HEK293 (cell line): ENCODE measurements at regions not wholly inside any gene's neighbourhood (a gene's known extent, or its start where the extent isn't known, plus 50 kb on each side); places are given as distances from the start of the nearest gene placed in this dataset.

Source experiments
- CTCF ChIP-seq: fragments of 450-650 bp; formaldehyde crosslinking; IDR thresholded peaks from 2 replicates; pipeline ENCODE4 v1.5.1; 2016; ENCODE audit warnings: missing biosample characterization, missing genetic modification characterization
- HOXA7 ChIP-seq: sonication (generic); formaldehyde crosslinking; IDR thresholded peaks from 2 replicates; pipeline ENCODE4 v1.8.1; 2022; ENCODE audit warnings: missing genetic modification reagents, borderline replicate concordance
- TCF7L2 ChIP-seq: IDR thresholded peaks from 2 replicates; pipeline ENCODE4 v1.6.1; 2011; ENCODE audit warnings: low read depth, mild to moderate bottlenecking, inconsistent platforms, low read length, moderate library complexity, borderline replicate concordance
- ZNF121 ChIP-seq: fragments of 450-650 bp; formaldehyde crosslinking; IDR thresholded peaks from 2 replicates; pipeline ENCODE4 v1.5.1; 2016; ENCODE audit warnings: missing biosample characterization, missing genetic modification characterization
- ZNF23 ChIP-seq: fragments of 450-650 bp; formaldehyde crosslinking; IDR thresholded peaks from 2 replicates; pipeline ENCODE4 v1.5.1; 2016; ENCODE audit warnings: missing biosample characterization, missing genetic modification characterization, borderline replicate concordance
- ZNF335 ChIP-seq: fragments of 450-650 bp; formaldehyde crosslinking; conservative IDR thresholded peaks from 2 replicates; pipeline ENCODE4 v1.5.1; 2016; ENCODE audit warnings: missing biosample characterization, missing genetic modification characterization
- ZNF398 ChIP-seq: fragments of 450-650 bp; formaldehyde crosslinking; IDR thresholded peaks from 2 replicates; pipeline ENCODE4 v1.5.1; 2017; ENCODE audit warnings: missing biosample characterization, missing genetic modification characterization
- ZNF558 ChIP-seq: fragments of 450-650 bp; formaldehyde crosslinking; IDR thresholded peaks from 2 replicates; pipeline ENCODE4 v1.5.1; 2016; ENCODE audit warnings: missing biosample characterization, missing genetic modification characterization
- ZNF629 ChIP-seq: fragments of 450-650 bp; formaldehyde crosslinking; IDR thresholded peaks from 2 replicates; pipeline ENCODE4 v1.5.1; 2017; ENCODE audit warnings: missing biosample characterization, missing genetic modification characterization
- ZNF677 ChIP-seq: fragments of 450-650 bp; IDR thresholded peaks from 2 replicates; pipeline ENCODE4 v1.5.0; 2018; ENCODE audit warnings: missing biosample characterization, mild to moderate bottlenecking, missing genetic modification characterization, moderate library complexity
- ZNF777 ChIP-seq: fragments of 450-650 bp; formaldehyde crosslinking; IDR thresholded peaks from 2 replicates; pipeline ENCODE4 v1.5.1; 2017; ENCODE audit warnings: missing biosample characterization, missing genetic modification characterization, borderline replicate concordance
- TF ChIP-seq, protein P1 (sequence below): fragments of 450-650 bp; formaldehyde crosslinking; IDR thresholded peaks from 2 replicates; pipeline ENCODE4; 2016; ENCODE audit warnings: missing biosample characterization, missing genetic modification characterization
- TF ChIP-seq, protein P2 (sequence below): sonication (generic); formaldehyde crosslinking; IDR thresholded peaks from 2 replicates; pipeline ENCODE4 v1.8.1; 2022; ENCODE audit warnings: mild to moderate bottlenecking, moderate library complexity, missing genetic modification reagents

DNA sequence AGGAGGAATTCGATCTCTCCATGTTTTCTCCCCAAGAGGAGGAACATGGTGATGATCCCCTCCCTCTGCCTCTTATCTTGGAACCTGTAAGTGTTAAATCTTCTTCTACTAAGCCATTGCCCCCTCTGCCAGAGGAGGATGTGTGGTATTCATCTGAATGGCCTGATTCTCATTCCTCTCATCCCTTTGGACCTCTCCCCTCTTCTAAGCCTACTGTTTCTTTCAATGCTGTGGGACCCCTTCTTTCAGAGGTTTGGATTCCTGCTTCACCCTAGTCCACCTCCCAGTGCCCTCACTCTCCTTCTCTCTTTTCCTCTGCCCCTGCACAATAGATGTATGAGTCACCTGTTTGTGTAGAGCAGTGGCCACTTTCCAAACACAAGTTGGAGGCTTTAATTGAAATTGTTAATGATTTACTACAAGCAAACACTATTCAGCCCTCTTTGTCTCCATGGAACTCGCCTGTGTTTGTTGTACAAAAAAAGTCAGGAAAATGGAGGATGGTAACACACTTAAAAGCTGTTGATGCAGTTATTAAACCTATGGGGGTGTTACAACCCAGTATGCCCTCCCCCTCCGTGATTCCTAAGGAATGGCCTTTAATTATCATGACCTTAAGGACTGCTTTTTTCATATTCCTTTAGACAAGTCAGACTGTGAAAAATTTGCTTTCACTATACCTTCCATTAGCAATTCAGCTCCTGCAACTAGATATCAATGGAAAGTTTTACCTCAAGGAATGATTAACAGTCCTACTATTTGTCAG lies 192.1 kb upstream of the ALG10B start:
- TF ChIP-seq HOXA7: no peak
- no peak for TF ChIP-seq ZNF398 (tag by site-specific recombination)
- no peak for TF ChIP-seq ZNF335 (tag by site-specific recombination)
- TF ChIP-seq CTCF (tag by site-specific recombination): no peak
- TF ChIP-seq ZNF23 (tag by site-specific recombination): no peak
- no peak for TF ChIP-seq TCF7L2
- TF ChIP-seq ZNF677 (tag by site-specific recombination): no peak
- TF ChIP-seq ZNF777: no peak
- no peak for TF ChIP-seq ZNF558 (tag by site-specific recombination)
- TF ChIP-seq, protein P1, sequence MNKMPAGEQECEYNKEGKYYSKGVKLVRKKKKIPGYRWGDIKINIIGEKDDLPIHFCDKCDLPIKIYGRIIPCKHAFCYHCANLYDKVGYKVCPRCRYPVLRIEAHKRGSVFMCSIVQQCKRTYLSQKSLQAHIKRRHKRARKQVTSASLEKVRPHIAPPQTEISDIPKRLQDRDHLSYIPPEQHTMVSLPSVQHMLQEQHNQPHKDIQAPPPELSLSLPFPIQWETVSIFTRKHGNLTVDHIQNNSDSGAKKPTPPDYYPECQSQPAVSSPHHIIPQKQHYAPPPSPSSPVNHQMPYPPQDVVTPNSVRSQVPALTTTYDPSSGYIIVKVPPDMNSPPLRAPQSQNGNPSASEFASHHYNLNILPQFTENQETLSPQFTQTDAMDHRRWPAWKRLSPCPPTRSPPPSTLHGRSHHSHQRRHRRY (tag by site-specific recombination): no peak
- TF ChIP-seq ZNF121 (tag by site-specific recombination): no peak
- TF ChIP-seq ZNF629 (tag by site-specific recombination): no peak
- TF ChIP-seq, protein P2, sequence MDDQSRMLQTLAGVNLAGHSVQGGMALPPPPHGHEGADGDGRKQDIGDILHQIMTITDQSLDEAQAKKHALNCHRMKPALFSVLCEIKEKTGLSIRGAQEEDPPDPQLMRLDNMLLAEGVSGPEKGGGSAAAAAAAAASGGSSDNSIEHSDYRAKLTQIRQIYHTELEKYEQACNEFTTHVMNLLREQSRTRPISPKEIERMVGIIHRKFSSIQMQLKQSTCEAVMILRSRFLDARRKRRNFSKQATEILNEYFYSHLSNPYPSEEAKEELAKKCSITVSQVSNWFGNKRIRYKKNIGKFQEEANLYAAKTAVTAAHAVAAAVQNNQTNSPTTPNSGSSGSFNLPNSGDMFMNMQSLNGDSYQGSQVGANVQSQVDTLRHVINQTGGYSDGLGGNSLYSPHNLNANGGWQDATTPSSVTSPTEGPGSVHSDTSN (CRISPR knock-in tag): no peak
